Tibial artery (tissue), 4 donors: ENCODE measurements at regions not wholly inside any gene's neighbourhood (a gene's known extent, or its start where the extent isn't known, plus 50 kb on each side); places are given as distances from the start of the nearest gene placed in this dataset.

Experiments
- DNase-seq, 2 donors: peaks; one replicate each; pipeline ENCODE4 v3.0.0-alpha.2; 2019
- H3K27ac ChIP-seq, 2 donors: fragments of 200-600 bp; sonication (generic) in 1 of 2; 1 replicate in 1 of 2; 2 replicates in 1 of 2; pipeline ENCODE4 v1.5.1; 2018 to 2019; ENCODE audit warnings: mild to moderate bottlenecking in 1 of 2
- H3K27me3 ChIP-seq, 2 donors: fragments of 200-600 bp; sonication (generic) in 1 of 2; one replicate each; pipeline versions ENCODE4 v1.5.1 to v1.6.0; 2016 to 2019
- H3K36me3 ChIP-seq, 3 donors: fragments of 200-600 bp; sonication (generic) in 2 of 3; one replicate each; pipeline ENCODE4 v1.5.1; 2016 to 2019; ENCODE audit warnings: mild to moderate bottlenecking in 2 of 3
- H3K4me1 ChIP-seq, 4 donors: fragments of 200-600 bp; sonication (generic) in 2 of 4; 1 replicate in 3 of 4; 2 replicates in 1 of 4; pipeline ENCODE4 v1.5.1; 2016 to 2019
- H3K4me3 ChIP-seq, 2 donors: fragments of 200-600 bp; sonication (generic) in 1 of 2; 1 replicate in 1 of 2; 2 replicates in 1 of 2; pipeline ENCODE4 v1.5.1; 2018 to 2019; ENCODE audit warnings: mild to moderate bottlenecking in 2 of 2
- H3K9me3 ChIP-seq, 3 donors: fragments of 200-600 bp; sonication (generic) in 1 of 3; one replicate each; pipeline ENCODE4 v1.5.1; 2016 to 2019
- intact Hi-C: fragments of 100-400 bp; cut with DNase I; formaldehyde crosslinking; loops from one replicate; pipeline ENCODE4 v1.15.0; 2023; ENCODE audit warnings: low total_unique reads
- TF ChIP-seq, protein P1 (sequence below), 2 experiments: fragments of 200-600 bp in 1 of 2; fragments of 450-650 bp in 1 of 2; IDR thresholded peaks; one replicate each; pipeline ENCODE4 v1.5.1; 2017 to 2019; ENCODE audit warnings: antibody characterized with exemption in 2 of 2, mild to moderate bottlenecking in 1 of 2, moderate library complexity in 1 of 2

DNA sequence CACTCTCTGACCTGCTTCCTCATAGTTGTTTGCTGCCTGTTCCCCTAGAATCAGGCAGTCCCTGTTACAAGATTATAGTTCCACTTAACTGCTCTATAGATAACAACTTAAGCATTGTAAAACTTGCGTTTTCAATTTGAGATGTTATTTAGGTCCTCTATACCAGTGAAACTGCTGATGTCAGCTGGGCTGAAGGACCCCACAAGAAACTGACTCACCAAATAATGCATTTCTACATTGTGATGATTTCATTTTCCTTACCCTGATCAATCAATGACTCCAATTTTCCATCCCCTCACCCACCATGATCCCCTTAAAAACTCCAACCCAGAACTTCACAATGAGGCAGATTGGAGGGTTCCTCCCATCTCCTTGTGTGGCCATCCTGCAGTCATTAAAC, 280.7 kb downstream of the SLITRK1 start:
- TF ChIP-seq, protein P1, sequence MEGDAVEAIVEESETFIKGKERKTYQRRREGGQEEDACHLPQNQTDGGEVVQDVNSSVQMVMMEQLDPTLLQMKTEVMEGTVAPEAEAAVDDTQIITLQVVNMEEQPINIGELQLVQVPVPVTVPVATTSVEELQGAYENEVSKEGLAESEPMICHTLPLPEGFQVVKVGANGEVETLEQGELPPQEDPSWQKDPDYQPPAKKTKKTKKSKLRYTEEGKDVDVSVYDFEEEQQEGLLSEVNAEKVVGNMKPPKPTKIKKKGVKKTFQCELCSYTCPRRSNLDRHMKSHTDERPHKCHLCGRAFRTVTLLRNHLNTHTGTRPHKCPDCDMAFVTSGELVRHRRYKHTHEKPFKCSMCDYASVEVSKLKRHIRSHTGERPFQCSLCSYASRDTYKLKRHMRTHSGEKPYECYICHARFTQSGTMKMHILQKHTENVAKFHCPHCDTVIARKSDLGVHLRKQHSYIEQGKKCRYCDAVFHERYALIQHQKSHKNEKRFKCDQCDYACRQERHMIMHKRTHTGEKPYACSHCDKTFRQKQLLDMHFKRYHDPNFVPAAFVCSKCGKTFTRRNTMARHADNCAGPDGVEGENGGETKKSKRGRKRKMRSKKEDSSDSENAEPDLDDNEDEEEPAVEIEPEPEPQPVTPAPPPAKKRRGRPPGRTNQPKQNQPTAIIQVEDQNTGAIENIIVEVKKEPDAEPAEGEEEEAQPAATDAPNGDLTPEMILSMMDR (IDR thresholded peaks at IDR 0.05) = no peak
- Histone ChIP-seq H3K9me3 (no peaks in the 10 kb centered on the region), H3K4me1 (no peaks in the 10 kb centered on the region), H3K4me3 (no peak overlapping the region), H3K36me3 (no peaks in the 10 kb centered on the region), H3K27ac (no peak overlapping the region), H3K27me3 (no peaks in the 10 kb centered on the region)
- intact Hi-C loops = no loop called here
- DNase-seq = no peak

DNA sequence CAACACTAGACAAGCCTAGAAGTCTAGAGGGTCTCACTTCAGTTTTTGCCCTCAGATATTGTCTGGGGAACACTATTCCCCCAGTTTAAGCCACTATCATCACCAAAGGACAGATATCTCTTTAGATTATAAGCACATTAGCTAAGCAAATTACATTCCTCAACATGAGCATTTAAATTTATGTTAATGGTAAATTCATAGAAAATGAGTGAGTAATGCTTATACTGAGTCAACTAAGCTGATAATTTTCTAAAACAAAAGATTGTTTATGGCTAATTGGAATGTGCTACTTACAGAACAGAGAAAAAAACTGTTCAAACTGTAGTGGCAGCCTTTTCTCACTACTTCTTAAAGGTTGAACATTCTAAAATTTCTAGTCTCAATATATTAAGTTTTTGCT, 290.2 kb downstream of the SLITRK1 start:
- Histone ChIP-seq H3K4me3 (no peak overlapping the region), H3K9me3 (no peaks in the 10 kb centered on the region), H3K27me3 (no peaks in the 10 kb centered on the region), H3K36me3 (no peaks in the 10 kb centered on the region), H3K4me1 (no peaks in the 10 kb centered on the region), H3K27ac (no peak overlapping the region)
- TF ChIP-seq, protein P1 (IDR thresholded peaks at IDR 0.05) = no peak
- intact Hi-C loops = no loop called here
- no peak for DNase-seq

GRCh38 chr13:83589814-83590213, 292.5 kb downstream of the SLITRK1 start:
- Histone ChIP-seq H3K4me3 (no peak overlapping the region), H3K27ac (no peak overlapping the region), H3K27me3 (no peaks in the 10 kb centered on the region), H3K36me3 (no peaks in the 10 kb centered on the region), H3K4me1 (no peaks in the 10 kb centered on the region), H3K9me3 (no peaks in the 10 kb centered on the region)
- DNase-seq = no peak
- intact Hi-C loops = no loop called here
- TF ChIP-seq, protein P1 (IDR thresholded peaks at IDR 0.05) = no peak

DNA sequence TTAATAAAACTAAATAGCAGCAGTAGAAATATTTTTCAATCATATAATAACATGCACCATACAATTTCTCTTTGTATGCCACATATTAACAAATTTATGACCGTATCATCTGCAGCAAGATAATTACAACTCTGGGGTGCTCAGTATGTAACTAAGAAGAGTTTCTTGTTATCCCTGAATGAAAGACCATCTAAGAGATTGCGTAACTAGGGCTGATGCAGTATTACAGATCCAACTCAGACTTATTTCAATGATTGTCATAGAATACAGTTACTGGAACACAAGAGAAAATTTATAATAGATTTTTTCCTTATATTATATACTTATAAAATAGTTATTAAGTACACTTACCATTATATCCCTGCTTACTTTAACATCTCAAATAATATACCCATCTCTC, 305.1 kb downstream of the SLITRK1 start:
- Histone ChIP-seq H3K9me3 (no peaks in the 10 kb centered on the region), H3K36me3 (no peaks in the 10 kb centered on the region)
- DNase-seq = no peak

GRCh38 chr13:83568019-83568418, 314.3 kb downstream of the SLITRK1 start:
- Histone ChIP-seq H3K36me3 (no peaks in the 10 kb centered on the region), H3K27ac (no peak overlapping the region), H3K9me3 (no peaks in the 10 kb centered on the region), H3K27me3 (no peaks in the 10 kb centered on the region), H3K4me3 (no peak overlapping the region), H3K4me1 (no peaks in the 10 kb centered on the region)
- TF ChIP-seq, protein P1 (IDR thresholded peaks at IDR 0.05) = no peak
- intact Hi-C loops = no loop called here
- DNase-seq = no peak

More for the DNA sequence above, 305.1 kb downstream of the SLITRK1 start:
- TF ChIP-seq, protein P1 (IDR thresholded peaks at IDR 0.05) = no peak
- intact Hi-C loops = no loop called here
- H3K27ac ChIP-seq = no peak overlapping the region
- H3K4me3 ChIP-seq = no peak overlapping the region
- no peaks in the 10 kb centered on the region for H3K27me3 ChIP-seq
- H3K4me1 ChIP-seq = no peaks in the 10 kb centered on the region

- TF ChIP-seq, protein P1 (IDR thresholded peaks at IDR 0.05) = no peak
- intact Hi-C loops = no loop called here
- no peak for DNase-seq
- no peaks in the 10 kb centered on the region for H3K27me3 ChIP-seq
- H3K27ac ChIP-seq = no peak overlapping the region
- no peaks in the 10 kb centered on the region for H3K36me3 ChIP-seq
- H3K4me3 ChIP-seq = no peak overlapping the region
- no peaks in the 10 kb centered on the region for H3K4me1 ChIP-seq
- no peaks in the 10 kb centered on the region for H3K9me3 ChIP-seq
Measured at GRCh38 chr13:83563499-83563898, 318.8 kb downstream of the SLITRK1 start.
